ENCODE measurements at regions not wholly inside any gene's neighbourhood (a gene's known extent, or its start where the extent isn't known, plus 50 kb on each side); places are given as distances from the start of the nearest gene placed in this dataset.

DNA sequence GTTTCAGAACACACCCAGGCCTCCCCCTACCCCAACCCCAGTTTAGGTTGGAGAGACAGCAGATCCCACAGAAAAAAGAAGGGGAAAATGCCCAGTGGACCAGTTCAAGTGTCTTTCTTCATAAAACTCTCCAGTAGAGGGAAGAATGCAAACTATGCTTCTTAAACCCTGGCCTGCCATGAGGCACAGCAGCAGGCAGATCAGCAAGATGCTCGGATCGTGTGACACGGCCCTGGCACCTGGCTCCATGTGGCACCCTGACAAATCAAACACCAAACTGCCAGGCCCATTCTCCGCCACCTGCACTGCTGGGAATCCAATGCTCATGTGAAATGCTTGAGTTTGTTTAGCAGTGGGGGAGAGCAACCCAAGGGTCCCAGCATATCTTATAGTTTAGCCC, 166.8 kb downstream of the SOX9 start:
- TF ChIP-seq, protein P1, sequence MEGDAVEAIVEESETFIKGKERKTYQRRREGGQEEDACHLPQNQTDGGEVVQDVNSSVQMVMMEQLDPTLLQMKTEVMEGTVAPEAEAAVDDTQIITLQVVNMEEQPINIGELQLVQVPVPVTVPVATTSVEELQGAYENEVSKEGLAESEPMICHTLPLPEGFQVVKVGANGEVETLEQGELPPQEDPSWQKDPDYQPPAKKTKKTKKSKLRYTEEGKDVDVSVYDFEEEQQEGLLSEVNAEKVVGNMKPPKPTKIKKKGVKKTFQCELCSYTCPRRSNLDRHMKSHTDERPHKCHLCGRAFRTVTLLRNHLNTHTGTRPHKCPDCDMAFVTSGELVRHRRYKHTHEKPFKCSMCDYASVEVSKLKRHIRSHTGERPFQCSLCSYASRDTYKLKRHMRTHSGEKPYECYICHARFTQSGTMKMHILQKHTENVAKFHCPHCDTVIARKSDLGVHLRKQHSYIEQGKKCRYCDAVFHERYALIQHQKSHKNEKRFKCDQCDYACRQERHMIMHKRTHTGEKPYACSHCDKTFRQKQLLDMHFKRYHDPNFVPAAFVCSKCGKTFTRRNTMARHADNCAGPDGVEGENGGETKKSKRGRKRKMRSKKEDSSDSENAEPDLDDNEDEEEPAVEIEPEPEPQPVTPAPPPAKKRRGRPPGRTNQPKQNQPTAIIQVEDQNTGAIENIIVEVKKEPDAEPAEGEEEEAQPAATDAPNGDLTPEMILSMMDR (conservative IDR thresholded peaks at IDR 0.05 in 1 of 2, IDR thresholded peaks at IDR 0.05 in 1 of 2; ENCODE audit: low read depth in 1 of 2, low read length in 2 of 2), result no peak
- TF ChIP-seq EZH2 (IDR thresholded peaks at IDR 0.05; ENCODE audit: low read length, missing control alignments), result no peak

Measured in fibroblast of lung (primary cell).